ENCODE measurements at regions not wholly inside any gene's neighbourhood (a gene's known extent, or its start where the extent isn't known, plus 50 kb on each side); places are given as distances from the start of the nearest gene placed in this dataset.

GRCh38 chr3:55294557-55294956 lies 192.5 kb downstream of the WNT5A start:
- TF ChIP-seq, protein P1, sequence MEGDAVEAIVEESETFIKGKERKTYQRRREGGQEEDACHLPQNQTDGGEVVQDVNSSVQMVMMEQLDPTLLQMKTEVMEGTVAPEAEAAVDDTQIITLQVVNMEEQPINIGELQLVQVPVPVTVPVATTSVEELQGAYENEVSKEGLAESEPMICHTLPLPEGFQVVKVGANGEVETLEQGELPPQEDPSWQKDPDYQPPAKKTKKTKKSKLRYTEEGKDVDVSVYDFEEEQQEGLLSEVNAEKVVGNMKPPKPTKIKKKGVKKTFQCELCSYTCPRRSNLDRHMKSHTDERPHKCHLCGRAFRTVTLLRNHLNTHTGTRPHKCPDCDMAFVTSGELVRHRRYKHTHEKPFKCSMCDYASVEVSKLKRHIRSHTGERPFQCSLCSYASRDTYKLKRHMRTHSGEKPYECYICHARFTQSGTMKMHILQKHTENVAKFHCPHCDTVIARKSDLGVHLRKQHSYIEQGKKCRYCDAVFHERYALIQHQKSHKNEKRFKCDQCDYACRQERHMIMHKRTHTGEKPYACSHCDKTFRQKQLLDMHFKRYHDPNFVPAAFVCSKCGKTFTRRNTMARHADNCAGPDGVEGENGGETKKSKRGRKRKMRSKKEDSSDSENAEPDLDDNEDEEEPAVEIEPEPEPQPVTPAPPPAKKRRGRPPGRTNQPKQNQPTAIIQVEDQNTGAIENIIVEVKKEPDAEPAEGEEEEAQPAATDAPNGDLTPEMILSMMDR (IDR thresholded peaks at IDR 0.05 in 8 of 11, conservative IDR thresholded peaks at IDR 0.05 in 3 of 11), result no peak
- TF ChIP-seq POLR2AphosphoS5 (IDR thresholded peaks at IDR 0.05) (no peak), POLR2A (IDR thresholded peaks at IDR 0.05) (no peak)

Data from spleen (tissue), 7 donors.